ENCODE measurements at regions not wholly inside any gene's neighbourhood (a gene's known extent, or its start where the extent isn't known, plus 50 kb on each side); places are given as distances from the start of the nearest gene placed in this dataset.

DNA sequence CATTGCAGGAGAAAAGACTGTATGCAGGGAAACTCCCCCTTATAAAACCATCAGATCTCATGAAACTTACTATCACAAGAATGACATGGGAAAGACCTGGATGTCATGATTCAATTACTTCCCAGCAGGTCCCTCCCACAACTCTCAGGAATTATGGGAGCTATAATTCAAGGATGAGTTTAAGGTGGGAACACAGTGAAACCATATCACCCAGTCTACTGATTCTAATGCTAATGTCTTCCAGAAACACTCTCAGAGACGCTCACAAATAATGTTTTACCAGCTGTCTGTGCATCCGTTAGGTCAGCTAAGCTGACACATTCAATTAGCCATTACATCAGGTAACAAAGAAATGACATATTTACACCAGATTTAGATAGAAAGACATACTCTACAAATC lies 637.9 kb downstream of the NLGN4Y start:
- DNase-seq: no peak

DNA sequence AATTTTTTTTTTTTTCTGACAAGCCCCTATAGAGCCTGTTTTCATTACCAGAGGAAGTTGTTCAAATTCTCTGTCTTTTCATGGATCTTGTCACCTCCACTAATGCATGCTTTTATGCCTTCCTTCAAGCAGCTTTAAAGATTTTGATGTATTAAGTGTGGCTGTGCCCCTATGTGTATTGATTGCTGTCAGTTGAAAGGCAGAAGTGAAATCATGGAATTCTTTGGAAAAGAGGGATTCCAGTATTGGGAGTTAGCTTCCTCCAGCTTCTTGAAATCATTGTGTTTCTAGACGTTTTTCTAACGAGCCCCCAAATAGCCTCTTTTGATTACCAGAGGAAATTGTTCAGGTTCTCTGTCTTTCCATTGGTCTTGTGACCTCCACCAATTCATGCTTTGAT lies 655.6 kb downstream of the NLGN4Y start:
- no peak for DNase-seq

DNA sequence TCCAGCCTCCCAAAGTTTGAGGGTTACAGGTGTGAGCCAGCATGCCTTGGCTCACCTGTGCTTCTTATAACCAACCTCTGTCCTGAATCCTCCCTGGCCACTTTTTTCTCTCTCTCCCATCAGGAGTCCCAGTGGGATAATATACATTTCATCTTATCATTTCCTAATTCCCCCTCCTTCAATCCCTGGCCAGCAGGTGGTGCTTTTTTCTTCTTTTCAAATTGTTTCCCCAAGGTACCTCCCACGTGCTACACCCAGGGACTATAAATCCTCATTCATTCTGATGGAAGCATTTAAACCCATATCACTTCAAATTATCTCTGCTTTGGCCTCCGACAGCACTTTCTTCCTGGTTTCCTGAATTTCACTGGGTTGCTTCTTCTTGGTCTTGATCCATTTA lies 704.7 kb downstream of the NLGN4Y start:
- no peak for DNase-seq

DNA sequence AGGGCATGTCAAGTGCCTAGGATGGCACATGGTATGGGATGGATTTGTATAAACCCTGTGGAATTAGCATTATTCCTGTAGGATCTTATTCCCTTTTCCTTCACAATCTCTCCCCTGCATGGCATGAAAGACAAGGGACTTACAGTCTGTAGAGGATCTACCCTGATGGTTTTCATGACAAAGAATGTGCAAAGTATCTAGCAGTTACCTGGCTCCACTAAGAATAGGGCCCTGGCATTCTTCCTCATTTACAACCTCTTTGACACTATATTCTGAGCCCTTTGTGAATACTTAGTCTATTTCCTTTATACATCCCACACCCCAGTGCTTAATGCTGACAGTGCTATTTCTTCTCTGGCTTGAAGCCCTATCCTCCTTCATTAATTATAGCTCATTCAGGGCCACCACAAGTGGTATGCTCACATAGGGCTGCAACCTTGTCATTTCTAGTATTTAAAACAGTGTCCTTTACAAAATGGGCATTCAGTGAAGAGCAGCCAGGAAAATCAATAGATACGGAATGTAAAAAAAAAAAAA lies 715.3 kb downstream of the NLGN4Y start:
- no peak for DNase-seq

DNA sequence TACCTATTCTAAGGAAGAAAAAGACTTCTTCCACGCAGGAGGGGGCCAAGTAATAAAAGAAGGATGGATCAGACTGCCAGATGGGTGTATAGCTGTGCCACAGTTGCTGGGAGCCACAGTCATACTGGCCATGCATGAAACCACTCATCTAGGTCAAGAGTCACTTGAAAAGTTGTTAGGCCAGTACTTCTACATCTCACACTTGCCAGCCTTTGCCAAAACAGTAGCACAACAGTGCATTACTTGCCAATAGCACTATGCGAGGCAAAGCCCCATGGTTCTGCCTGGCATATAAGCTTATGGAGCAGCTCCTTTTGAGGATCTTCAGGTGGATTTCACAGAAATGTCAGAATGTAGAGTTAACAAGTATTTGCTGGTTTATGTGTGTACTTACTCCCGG lies 735.0 kb downstream of the NLGN4Y start:
- DNase-seq: no peak

DNA sequence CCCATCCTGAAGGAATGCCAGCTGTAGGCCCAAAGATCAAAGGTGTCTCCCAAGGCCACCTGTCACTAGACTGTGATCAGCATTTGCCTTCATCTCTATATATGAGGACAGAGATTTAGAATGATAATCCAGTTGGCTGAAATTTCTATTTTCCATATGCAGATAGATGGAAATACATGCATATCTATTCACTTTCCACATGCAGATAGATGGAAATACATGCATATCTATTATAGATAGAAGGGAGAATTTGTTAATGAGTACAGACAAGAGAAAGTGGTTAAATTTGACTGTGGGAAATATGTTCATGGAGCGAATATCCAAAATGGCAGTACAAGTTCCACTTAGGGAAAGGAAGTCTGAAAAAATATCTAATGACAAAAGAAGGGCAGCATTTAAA lies 762.2 kb downstream of the NLGN4Y start:
- DNase-seq: no peak

DNA sequence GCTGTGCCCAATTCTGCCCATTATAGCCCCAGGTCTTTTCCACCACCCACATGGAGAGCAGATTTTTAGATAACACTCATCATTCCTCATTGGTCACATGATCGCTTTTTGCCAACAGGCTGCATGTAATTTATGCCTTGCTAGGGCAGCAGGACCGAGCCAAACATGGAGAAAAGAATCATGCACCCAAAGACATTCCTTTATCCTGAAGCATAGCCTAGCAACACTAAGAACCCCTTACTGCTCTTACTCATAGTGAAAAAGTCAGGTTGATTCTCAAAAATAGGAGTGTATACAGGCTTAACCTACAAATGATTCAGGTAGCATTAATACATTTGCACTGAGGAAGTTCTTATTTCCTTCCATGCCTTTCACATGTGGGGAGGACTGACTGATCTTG lies 765.5 kb downstream of the NLGN4Y start:
- DNase-seq: no peak

DNA sequence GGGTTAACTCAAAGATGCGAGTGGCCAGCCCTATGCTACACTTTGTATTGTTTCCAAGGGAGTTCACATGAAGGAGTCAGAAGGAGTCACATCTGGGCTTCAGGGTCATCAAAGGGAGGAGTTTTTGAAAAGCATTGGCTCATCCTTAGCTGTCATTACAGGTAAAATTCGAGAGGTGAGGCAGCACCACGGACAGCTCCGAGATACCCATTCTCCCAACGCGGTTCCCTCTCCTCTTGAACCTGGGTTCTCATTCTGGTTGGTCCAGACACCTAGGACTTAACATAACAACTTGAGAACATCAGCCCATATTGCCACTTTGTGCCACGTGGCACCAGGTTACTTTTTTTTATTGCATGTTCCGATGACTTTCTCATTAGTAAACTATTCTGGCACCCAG lies 768.6 kb downstream of the NLGN4Y start:
- peak in 1 of 2 experiments; percentile 2 for DNase-seq

DNA sequence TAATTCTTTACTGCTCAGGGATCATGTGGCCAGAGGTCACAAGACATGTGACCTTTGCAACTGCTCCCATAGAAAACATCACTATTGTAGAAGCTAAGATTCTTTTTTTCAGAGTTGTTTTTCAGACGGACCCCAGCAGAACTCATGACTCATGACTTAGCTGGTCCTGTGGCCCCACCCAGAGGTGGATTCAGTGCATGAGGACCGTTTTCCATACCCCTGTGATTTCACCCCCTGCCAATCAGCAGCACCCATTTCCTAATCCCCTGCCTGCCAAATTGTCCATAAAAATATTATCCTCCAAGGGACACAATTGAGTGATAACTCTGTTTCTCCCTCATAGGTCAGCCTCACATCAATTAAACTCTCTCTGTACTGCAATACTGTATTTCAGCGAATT lies 777.5 kb downstream of the NLGN4Y start:
- no peak for DNase-seq

DNA sequence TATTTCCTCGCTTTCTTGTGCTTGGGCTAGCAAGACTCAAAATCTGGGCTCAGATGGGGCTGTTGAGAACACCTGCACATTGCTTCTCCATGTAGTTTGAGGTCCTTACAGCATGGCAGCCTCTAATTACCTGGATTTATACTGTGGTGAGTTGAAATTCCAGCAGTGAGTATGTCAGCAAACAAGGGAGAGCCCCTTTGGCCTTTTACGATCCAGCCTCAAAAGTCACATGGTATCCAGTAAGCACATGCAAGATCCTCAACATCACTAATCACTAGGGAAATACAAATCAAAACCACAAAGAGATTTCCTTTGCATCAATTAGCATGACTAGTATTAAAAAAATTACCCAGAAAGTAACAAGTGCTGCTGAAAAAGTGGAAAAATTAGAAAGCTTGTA lies 787.8 kb downstream of the NLGN4Y start:
- no peak for DNase-seq

DNA sequence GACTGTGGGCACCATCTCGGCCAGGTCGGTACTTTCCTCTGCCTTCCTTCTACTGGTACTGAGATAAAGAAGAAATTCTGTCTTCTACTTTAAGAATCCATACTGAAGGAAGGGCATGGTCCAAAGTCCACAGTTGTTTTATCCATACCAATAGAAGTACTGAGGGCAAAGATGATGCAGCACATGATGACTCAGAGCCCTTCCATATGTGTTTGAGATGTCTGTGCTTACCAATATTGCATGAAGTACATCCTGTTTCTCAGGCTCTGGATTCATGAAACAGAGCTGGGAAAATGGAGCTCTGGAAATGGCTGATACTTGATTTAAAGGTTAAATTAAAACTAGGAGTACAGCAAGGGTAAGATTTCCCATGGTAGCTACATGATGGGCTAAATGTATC lies 799.9 kb downstream of the NLGN4Y start:
- no peak for DNase-seq

DNA sequence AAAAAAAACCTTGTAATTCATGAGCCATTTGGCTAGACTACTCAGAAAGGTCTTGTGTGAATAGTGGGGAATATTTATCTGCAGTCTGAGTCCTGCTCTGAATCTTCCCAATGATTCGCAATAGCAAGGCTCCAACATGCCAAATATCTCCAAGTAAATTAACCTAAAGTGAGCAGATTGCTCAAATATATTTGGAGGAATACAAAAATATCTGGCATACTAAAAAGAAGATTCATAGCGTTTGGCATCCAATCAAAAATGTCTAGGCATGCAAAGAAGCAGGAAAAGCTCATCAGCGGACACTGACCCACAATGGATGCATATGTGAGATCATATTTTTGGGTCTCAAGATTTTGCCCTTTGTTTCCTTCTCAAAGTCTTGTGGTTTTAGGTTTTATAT lies 800.9 kb downstream of the NLGN4Y start:
- no peak for DNase-seq

DNA sequence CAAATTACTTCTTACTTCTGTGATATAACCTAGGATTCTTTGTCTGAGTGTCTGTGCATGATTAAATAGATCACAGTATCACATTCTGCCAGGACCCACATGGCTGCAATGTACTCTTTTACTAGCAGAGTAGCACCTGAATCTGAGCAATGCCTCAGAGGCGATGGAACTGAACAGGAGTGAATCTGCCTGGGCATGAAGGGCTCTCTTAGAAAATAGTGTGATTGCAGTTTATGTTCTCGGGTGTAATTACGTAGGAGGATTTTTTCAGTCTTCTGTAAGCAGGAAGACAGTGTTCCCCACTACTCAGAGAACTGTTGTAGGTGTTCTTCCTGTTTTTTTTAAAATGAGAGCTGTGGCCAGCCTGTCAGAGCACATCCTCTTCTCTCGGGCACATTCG lies 802.3 kb downstream of the NLGN4Y start:
- DNase-seq: no peak

DNA sequence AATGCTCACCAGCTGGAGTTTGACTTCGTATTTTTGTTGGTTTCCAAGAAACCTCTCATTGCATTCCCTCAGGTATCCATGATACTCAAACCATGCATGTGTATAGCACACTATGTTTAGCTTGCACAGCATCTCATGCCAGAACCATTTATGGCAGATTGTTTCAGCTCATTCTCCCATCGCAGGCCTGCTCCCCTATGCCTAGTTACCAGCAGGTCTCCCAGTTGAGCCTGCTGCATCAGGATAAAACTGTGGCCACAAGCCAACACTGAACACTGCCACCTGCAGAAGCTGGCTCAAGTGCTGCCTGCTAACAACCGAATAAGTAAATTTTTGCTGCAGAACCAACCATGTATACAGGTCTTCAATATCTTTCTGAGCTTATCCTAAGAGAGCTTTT lies 804.5 kb downstream of the NLGN4Y start:
- no peak for DNase-seq

DNA sequence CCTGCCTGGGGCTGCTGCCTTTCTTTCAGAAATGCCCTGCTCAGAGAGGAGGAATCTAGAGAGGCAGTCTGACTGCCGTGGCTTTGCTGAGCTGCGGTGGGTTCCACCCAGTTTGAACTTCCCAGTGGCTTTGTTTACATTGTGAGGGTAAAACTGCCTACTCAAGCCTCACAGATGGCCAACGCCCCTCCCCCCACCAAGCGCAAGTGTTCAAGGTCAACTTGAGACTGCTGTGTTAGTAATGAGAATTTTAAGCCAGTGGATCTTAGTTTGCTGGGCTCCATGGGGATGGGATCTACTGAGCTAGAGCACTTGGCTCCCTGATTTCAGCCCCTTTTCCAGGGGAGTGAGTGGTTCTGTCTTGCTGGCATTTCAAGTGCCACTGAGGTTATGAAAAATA lies 819.2 kb downstream of the NLGN4Y start:
- DNase-seq: no peak

DNA sequence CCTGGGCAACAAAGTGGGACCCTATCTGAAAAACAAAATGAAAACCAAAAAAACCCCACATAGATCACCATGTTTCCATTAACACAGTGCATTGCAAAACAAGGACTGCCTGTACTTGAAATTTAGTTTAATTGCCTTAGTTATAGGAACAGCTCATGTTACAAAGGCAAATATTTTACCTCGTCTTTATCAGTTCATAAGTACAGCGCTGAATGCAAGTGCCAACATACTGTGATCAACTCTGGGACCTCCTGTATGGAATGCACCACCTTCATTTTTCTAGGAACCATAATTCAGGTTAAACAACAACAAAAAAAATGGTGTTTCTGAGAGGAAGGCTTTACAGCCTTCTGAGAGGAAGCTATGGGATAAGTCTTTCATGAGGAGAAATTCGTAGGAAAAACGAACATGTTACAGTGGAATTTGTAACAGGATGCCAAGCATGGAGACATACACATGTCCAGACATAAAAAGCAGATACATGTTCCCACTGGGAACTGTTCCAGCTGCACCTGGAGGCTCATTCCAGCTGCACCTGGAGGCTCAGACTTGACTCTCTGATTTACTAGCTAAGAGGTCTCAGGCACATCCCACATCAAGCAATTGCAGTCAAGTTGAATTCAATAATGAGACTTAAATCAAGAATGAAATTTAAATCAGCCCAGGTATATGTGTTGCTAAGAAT lies 821.3 kb downstream of the NLGN4Y start:
- no peak for DNase-seq

DNA sequence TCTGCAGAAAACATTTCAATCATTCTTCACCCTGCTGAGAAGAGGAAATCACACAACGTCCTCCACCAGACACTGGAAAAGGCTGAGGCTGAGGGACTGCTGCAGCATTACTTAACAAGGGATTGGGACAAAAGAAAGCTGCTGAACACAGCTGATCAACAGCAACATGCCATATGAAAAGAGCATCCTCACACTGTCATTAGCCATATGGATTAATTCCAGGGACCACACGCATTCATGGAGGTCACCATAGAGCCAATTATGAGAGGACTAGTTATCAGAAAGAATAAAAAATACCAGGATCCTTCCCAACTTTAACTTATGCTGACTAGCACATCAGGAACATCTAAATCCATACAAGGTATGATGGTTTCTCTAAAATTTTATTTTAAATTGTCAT lies 825.0 kb downstream of the NLGN4Y start:
- no peak for DNase-seq

DNA sequence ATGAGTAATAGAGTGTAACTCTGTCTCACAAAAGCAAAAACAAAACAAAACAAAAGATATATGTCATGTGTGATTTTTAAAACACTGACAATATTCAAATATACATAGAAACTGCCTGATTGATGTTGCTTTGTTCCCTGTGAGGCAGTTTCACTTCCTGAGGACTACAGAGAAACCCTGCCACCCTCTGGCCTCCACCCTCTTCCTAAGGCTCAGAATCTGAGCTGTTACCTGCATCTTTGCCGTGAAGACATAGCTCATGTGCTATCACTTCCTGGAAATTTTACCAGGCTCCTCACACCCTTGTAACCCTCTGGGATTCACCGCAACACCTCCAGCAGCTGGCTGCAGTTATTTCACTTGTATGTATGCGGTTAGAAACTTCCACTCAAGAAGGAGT lies 831.0 kb downstream of the NLGN4Y start:
- no peak for DNase-seq

DNA sequence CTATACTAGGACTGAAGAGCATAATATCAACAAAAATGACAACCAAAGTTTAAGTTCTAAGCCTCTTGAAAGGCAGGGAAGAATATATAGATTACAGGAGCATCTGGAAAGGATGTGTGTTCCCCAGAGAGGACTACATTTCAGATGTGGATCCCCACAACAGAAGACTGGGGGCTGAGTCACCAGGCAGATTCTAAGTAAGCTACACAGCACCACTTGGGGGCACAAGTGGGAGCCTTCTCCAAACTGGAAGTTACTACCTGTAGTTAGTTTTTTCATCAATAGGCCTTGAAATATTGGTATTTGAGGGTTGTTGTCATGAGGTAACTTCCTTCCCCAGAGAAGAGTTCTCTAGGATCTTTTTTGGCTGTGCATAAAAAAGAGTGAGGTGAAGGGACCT lies 836.1 kb downstream of the NLGN4Y start:
- no peak for DNase-seq

DNA sequence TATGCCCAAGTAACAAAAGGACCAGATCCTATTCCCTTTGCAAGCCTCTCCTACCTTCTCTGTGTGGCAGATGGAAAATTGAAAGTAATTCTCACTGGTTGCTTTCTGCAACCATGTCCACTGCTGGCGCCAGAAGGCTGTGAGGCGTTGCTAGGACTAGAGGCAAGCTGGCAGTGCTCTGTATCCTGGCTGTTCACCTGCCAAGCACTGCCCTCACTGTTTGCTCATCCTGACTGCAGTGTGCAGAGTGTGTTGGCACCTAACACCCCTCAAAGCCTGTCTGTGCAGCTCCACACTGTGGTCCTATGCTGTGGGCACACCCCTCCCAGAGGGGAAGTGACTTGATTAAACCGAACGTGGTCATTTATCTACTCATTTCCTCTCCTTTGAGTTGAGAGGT lies 840.7 kb downstream of the NLGN4Y start:
- no peak for DNase-seq

DNA sequence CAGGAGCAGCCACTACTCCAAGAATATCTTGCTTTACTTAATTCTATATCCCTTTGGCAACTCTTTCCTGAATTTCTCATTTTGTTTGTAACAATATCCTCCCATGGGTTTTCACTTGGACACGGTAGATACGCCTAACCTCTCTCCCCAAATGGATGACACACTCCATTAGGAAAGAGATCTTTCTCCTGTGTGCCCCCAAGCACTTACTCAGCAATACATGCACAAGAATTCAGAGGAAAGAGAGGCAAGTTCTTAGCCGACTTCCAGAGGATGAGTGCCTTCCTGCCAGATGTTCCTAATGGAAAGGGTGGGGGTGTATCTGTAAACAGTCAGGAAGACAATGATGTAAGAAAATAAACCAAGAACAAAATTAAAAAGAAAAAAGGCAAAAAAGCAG lies 844.5 kb downstream of the NLGN4Y start:
- DNase-seq: no peak

DNA sequence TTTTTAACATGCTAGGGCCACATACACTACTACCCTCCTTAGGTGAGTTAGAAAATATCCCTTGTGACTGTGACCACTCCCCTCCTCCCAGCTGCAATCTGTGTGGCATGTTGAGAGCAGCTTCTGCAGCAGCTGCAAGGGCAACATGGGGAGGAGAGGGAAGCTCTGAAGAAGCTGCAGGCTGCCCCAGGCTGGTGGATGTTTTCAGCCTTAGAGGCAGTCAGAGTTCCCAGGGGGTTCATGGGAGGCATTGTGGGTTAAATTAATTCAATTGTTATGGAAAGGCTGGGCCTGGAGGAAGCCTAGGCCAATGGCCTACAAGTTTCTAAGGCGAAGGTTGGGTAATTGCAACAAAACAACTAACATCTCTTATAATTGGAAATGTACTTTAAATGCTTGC lies 860.8 kb downstream of the NLGN4Y start:
- DNase-seq: no peak

DNA sequence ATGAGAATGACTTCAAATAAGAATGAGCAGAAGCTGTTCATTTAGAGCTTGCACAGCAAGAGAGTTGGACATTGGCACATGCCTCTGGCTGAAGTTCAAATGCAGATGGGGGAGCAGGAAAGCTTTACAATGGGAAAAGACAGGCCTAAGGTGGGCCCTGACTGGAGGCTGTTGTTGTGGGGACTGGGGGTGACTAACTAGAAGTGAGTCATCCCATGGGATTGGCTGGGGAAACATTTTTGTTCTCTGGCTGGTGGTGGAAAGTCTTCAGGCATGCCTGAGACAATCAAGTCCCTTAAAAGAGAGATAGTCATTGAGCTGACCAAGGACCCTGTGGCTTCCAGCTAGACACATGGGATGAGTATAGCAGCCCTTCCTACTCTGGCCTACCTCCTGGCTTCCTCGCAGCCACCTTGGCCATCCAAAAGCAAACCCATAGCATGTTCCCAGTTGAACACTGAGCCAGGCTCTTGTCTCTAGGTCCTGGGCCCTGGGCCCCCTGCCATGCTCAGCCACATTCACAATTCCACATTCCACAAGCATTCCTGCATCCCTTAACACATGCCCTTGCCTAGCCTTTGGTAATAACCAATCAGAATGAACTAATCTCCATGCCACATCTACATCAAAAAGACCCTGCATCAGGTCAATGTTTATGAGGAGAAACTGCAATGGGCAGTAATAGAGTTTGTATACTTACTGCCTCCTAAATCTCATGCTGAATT lies 873.4 kb downstream of the NLGN4Y start:
- no peak for DNase-seq

DNA sequence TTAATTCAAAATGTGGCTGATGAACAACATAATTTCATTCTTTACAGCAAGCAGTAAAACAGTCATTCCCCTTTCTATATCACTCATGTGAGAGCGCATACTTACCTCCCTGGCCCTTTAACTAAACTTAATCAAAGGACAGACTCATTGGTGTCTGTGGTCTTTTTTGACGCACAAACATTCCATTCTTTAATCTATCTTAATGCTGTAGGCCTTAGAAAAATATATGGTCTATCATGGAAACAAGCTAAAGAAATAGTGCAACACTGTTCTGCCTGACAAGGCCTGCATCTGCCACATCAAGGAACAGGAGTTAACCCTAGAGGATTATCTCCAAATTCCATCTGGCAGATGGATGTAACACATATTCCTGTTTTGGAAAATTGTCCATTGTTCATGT lies 878.1 kb downstream of the NLGN4Y start:
- no peak for DNase-seq

DNA sequence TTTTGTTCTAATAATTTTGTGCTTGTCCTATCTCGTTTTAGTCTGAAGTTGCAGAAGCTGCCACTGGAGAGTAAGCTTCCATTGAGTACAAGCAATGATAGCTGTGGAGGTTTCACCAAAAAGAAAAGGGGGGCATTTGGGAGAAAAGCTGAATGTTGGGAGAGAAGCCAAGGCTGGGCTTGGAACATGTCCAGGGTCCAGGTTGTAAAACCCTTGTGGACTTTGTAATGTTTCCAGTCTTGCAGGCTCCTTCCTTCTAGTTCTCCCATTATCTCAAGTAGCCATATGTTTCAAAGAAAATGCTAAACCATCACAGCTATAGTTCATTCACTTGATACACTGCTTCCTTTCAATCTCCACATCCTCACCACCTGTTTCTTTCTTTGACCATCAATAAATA lies 880.2 kb downstream of the NLGN4Y start:
- no peak for DNase-seq

All from activated CD4-positive, alpha-beta T cell treated with anti-CD3 and anti-CD28 coated beads, Interleukin-2, amount 50 U/mL, for 48 hours (primary cell).